ENCODE measurements at regions not wholly inside any gene's neighbourhood (a gene's known extent, or its start where the extent isn't known, plus 50 kb on each side); places are given as distances from the start of the nearest gene placed in this dataset.

- Mint-ChIP-seq H3K36me3 (no peaks in the 10 kb centered on the region), H3K4me3 (no peak overlapping the region), H3K9me3 (no peaks in the 10 kb centered on the region), H3K27ac (no peak overlapping the region), H3K4me1 (peaks cover 22% of the 10 kb centered on the region)
- DNase-seq (ENCODE audit: low spot score in 2 of 2): no peak
- ATAC-seq: peak; percentile 55
Observed at GRCh38 chr13:30567072-30567471, 50.6 kb upstream of the USPL1 start.
